ENCODE measurements at regions not wholly inside any gene's neighbourhood (a gene's known extent, or its start where the extent isn't known, plus 50 kb on each side); places are given as distances from the start of the nearest gene placed in this dataset.
"Not testable (repeated sequence)": the region's sequence is repeated elsewhere in the genome, so short reads cannot be mapped to it uniquely, and the experiment has no call there.

GRCh38 chr7:81473236-81473635, 296.6 kb downstream of the HGF start:
- no peaks in the 10 kb centered on the region for H3K4me1 ChIP-seq
- H3K4me3 ChIP-seq, result no peak overlapping the region
- H3K27me3 ChIP-seq (ENCODE audit: low read depth), result no peaks in the 10 kb centered on the region
- in situ Hi-C loops (cut with MboI; ENCODE audit: low sequenced_read_pairs), result loop anchor here (25.0 kb wide), 2 partner anchors 561 to 1036 kb away; partner anchors contain the start of gene SEMA3C
- DNase-seq (ENCODE audit: low spot score in 2 of 2), result no peak
- H3K9me3 ChIP-seq, result no peaks in the 10 kb centered on the region
- H3K36me3 ChIP-seq (replicated peaks), result no peaks in the 10 kb centered on the region

- Histone ChIP-seq H3K36me3 (replicated peaks) (no peaks in the 10 kb centered on the region), H3K4me1 (no peaks in the 10 kb centered on the region), H3K4me3 (no peak overlapping the region), H3K27me3 (ENCODE audit: low read depth) (no peaks in the 10 kb centered on the region), H3K9me3 (no peaks in the 10 kb centered on the region)
- in situ Hi-C loops (cut with MboI; ENCODE audit: low sequenced_read_pairs), result loop anchor here (25.0 kb wide), 2 partner anchors 559 to 1034 kb away; partner anchors contain the start of gene SEMA3C
- no peak for DNase-seq (ENCODE audit: low spot score in 2 of 2)
Observed at GRCh38 chr7:81470724-81471379, 299.0 kb downstream of the HGF start.

- no peaks in the 10 kb centered on the region for H3K4me1 ChIP-seq
- H3K36me3 ChIP-seq (replicated peaks), result no peaks in the 10 kb centered on the region
- in situ Hi-C loops (cut with MboI; ENCODE audit: low sequenced_read_pairs), result loop anchor here (25.0 kb wide), 2 partner anchors 558 to 1033 kb away; partner anchors contain the start of gene SEMA3C
Observed at GRCh38 chr7:81469869-81470723, 299.8 kb downstream of the HGF start.

GRCh38 chr7:81469153-81469868, 300.5 kb downstream of the HGF start:
- Histone ChIP-seq H3K4me3 (no peak overlapping the region), H3K27me3 (ENCODE audit: low read depth) (no peaks in the 10 kb centered on the region), H3K4me1 (no peaks in the 10 kb centered on the region), H3K9me3 (no peaks in the 10 kb centered on the region), H3K36me3 (replicated peaks) (no peaks in the 10 kb centered on the region)
- in situ Hi-C loops (cut with MboI; ENCODE audit: low sequenced_read_pairs), result loop anchor here (25.0 kb wide), 2 partner anchors 557 to 1032 kb away; partner anchors contain the start of gene SEMA3C
- DNase-seq (ENCODE audit: low spot score in 2 of 2), result no peak

More at GRCh38 chr7:81469869-81470723, 299.8 kb downstream of the HGF start:
- peak; percentile 76 to 83 for DNase-seq (ENCODE audit: low spot score in 2 of 2)
- no peaks in the 10 kb centered on the region for H3K9me3 ChIP-seq
- H3K4me3 ChIP-seq, result no peak overlapping the region
- no peaks in the 10 kb centered on the region for H3K27me3 ChIP-seq (ENCODE audit: low read depth)

- Histone ChIP-seq H3K4me1 (no peaks in the 10 kb centered on the region), H3K27me3 (ENCODE audit: low read depth) (no peaks in the 10 kb centered on the region), H3K4me3 (no peak overlapping the region), H3K36me3 (replicated peaks) (no peaks in the 10 kb centered on the region), H3K9me3 (no peaks in the 10 kb centered on the region)
- in situ Hi-C loops (cut with MboI; ENCODE audit: low sequenced_read_pairs), result loop anchor here (25.0 kb wide), 2 partner anchors 556 to 1031 kb away; partner anchors contain the start of gene SEMA3C
- no peak for DNase-seq (ENCODE audit: low spot score in 2 of 2)
Observed at GRCh38 chr7:81468526-81468925, 301.3 kb downstream of the HGF start.

- Histone ChIP-seq H3K27me3 (ENCODE audit: low read depth) (no peaks in the 10 kb centered on the region), H3K4me1 (no peaks in the 10 kb centered on the region), H3K36me3 (replicated peaks) (no peaks in the 10 kb centered on the region), H3K4me3 (no peak overlapping the region), H3K9me3 (no peaks in the 10 kb centered on the region)
- DNase-seq (ENCODE audit: low spot score in 2 of 2), result no peak
- in situ Hi-C loops (cut with MboI; ENCODE audit: low sequenced_read_pairs), result loop anchor here (25.0 kb wide), 2 partner anchors 556 to 1031 kb away; partner anchors contain the start of gene SEMA3C
Observed at GRCh38 chr7:81467964-81468363, 301.9 kb downstream of the HGF start.

GRCh38 chr7:81462672-81463071, 307.2 kb downstream of the HGF start:
- Histone ChIP-seq H3K4me3 (no peak overlapping the region), H3K4me1 (no peaks in the 10 kb centered on the region), H3K9me3 (no peaks in the 10 kb centered on the region), H3K27me3 (ENCODE audit: low read depth) (peaks cover 7% of the 10 kb centered on the region; the same call in 1 of the 2 replicates), H3K36me3 (replicated peaks) (no peaks in the 10 kb centered on the region)
- in situ Hi-C loops (cut with MboI; ENCODE audit: low sequenced_read_pairs), result loop anchor here (5.0 to 25.0 kb wide), 3 partner anchors 550 to 1025 kb away; partner anchors contain the start of gene SEMA3C
- DNase-seq (ENCODE audit: low spot score in 2 of 2), result no peak

- no peaks in the 10 kb centered on the region for H3K36me3 ChIP-seq (replicated peaks)
- no peaks in the 10 kb centered on the region for H3K4me1 ChIP-seq
- in situ Hi-C loops (cut with MboI; ENCODE audit: low sequenced_read_pairs), result loop anchor here (5.0 to 25.0 kb wide), 3 partner anchors 548 to 1023 kb away; partner anchors contain the start of gene SEMA3C
- no peak for DNase-seq (ENCODE audit: low spot score in 2 of 2)
- H3K27me3 ChIP-seq (ENCODE audit: low read depth), result peaks cover 10% of the 10 kb centered on the region; the same call in 1 of the 2 replicates
- no peak overlapping the region for H3K4me3 ChIP-seq
- H3K9me3 ChIP-seq, result no peaks in the 10 kb centered on the region
Observed at GRCh38 chr7:81460250-81461045, 309.4 kb downstream of the HGF start.

GRCh38 chr7:81459485-81459884, 310.4 kb downstream of the HGF start:
- in situ Hi-C loops (cut with MboI; ENCODE audit: low sequenced_read_pairs), result loop anchor here (25.0 kb wide), 2 partner anchors 547 to 1022 kb away; partner anchors contain the start of gene SEMA3C
- no peaks in the 10 kb centered on the region for H3K36me3 ChIP-seq (replicated peaks)
- no peak overlapping the region for H3K4me3 ChIP-seq
- peaks cover 10% of the 10 kb centered on the region; the same call in 1 of the 2 replicates for H3K27me3 ChIP-seq (ENCODE audit: low read depth)
- H3K4me1 ChIP-seq, result no peaks in the 10 kb centered on the region
- H3K9me3 ChIP-seq, result no peaks in the 10 kb centered on the region
- no peak for DNase-seq (ENCODE audit: low spot score in 2 of 2)

GRCh38 chr7:81457852-81458522, 311.9 kb downstream of the HGF start:
- H3K36me3 ChIP-seq (replicated peaks), result no peaks in the 10 kb centered on the region
- in situ Hi-C loops (cut with MboI; ENCODE audit: low sequenced_read_pairs), result loop anchor here (25.0 kb wide), 2 partner anchors 546 to 1021 kb away; partner anchors contain the start of gene SEMA3C
- H3K9me3 ChIP-seq, result no peaks in the 10 kb centered on the region
- H3K4me1 ChIP-seq, result no peaks in the 10 kb centered on the region
- peak in 1 of 2 experiments; percentile 47 for DNase-seq (ENCODE audit: low spot score in 2 of 2)
- H3K27me3 ChIP-seq (ENCODE audit: low read depth), result peaks cover 10% of the 10 kb centered on the region; the same call in 1 of the 2 replicates
- no peak overlapping the region for H3K4me3 ChIP-seq

GRCh38 chr7:81453770-81454169, 316.1 kb downstream of the HGF start:
- in situ Hi-C loops (cut with MboI; ENCODE audit: low sequenced_read_pairs), result loop anchor here (25.0 kb wide), 2 partner anchors 541 to 1016 kb away; partner anchors contain the start of gene SEMA3C
- H3K4me1 ChIP-seq; DNase-seq (ENCODE audit: low spot score in 2 of 2); H3K9me3 ChIP-seq; H3K27me3 ChIP-seq (ENCODE audit: low read depth); H3K36me3 ChIP-seq (replicated peaks); H3K4me3 ChIP-seq: not testable (repeated sequence)

GRCh38 chr7:81449105-81449504, 320.7 kb downstream of the HGF start:
- Histone ChIP-seq H3K4me1 (no peaks in the 10 kb centered on the region), H3K4me3 (no peak overlapping the region), H3K27me3 (ENCODE audit: low read depth) (no peaks in the 10 kb centered on the region), H3K9me3 (no peaks in the 10 kb centered on the region), H3K36me3 (replicated peaks) (no peaks in the 10 kb centered on the region)
- no peak for DNase-seq (ENCODE audit: low spot score in 2 of 2)
- in situ Hi-C loops (cut with MboI; ENCODE audit: low sequenced_read_pairs), result no loop called here

All from HAP-1 (cell line).